HG02938 (cell line): ENCODE measurements at regions not wholly inside any gene's neighbourhood (a gene's known extent, or its start where the extent isn't known, plus 50 kb on each side); places are given as distances from the start of the nearest gene placed in this dataset.

Experiments used
- ATAC-seq: cut with Tn5 transposase; IDR thresholded peaks from one replicate; pipeline ENCODE4 v1.9.1; 2021; ENCODE audit warnings: mild to moderate bottlenecking, moderate library complexity; ENCODE audit not compliant: unreplicated experiment

DNA sequence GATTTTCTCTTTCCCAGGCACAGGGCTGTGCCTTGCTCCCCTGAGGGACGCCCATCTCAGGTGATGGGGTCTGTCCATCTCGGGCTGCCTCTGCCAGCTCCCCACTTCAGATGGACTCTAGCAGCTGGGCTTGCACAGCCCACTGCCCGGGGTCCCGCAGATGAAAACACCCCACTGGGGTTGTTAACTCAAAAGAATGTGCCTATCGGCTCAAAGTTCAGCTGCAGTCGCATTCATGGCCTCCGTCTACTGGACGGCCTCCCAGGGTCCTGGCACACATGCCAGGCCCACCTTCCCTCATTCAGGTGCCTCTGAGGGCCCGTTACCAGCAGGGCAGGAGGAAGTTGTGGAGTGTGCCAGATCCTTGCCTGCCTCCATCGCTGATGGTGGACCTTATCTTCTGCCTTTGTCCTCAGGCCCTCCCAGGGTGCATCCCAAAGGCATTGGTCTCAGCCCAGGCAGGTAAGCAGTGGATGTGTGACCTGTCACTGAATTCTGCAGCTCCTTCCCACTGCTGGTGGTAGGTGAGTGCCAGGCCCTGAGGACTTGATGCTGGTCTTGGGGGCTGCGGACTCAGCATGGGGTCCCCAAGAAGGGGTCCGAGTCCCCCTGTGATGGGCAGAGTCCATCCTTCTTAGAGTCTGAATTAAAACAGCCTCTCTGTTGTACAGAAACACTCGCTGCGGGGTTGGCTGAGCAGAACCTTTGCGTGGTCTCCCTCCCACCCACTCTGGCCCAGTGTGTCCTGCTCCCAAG, 324.6 kb upstream of the DIO3 start:
- ATAC-seq: no peak

DNA sequence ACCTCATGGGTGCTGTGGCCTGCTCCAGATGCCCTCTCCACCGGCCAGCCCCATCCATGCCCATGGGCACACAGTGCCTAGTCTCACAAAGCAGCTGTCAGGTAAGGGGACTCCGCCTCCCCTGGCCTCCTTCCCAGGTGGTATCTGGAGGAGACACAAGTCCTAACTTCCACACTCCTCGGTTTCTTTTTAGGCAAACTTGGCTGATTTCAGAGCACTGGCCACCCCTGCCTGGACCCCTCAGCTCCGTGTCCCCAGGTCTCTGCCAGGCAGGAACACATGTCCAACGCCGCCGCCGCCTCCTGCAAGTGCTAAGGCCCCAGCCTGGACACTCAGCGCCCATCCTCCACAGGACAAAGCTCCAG, 324.1 kb upstream of the DIO3 start:
- no peak for ATAC-seq

DNA sequence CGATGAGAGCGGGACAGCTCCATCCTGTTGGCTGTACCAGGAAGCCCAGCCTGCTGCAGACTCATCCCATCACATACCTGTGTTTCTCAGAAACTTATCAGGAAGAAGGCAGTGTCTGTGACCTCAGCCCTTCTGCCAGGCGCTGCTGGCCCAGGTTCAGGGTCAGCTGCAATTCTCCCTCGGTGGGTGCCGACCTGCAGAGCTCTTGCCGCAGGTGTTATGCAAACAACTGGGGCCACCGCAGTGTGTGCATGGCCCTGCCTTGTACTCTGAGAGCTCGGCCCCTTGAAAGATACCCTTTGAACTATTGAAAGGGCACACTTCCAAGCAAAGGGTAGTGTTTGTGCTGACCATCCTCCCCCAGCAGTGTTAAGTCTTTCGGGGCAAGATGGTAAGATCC, 322.2 kb upstream of the DIO3 start:
- no peak for ATAC-seq

DNA sequence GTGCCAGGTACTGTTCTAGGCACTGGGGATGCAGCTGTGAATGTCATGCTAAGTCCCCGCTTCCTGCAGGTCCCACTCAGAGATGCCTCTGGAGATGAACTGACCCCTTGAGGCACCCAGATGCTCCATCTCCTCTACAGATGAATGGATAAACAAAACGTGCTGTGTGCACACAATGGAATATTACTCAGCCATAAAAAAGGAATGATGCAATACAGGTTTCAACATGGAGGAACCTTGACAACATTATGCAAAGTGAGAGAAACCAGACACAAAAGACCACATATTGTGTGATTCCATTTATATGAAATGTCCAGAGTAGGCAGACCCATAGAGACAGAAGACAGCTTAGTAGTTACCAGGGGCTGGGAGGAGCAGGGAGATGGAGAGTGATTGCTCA, 320.1 kb upstream of the DIO3 start:
- ATAC-seq: no peak

DNA sequence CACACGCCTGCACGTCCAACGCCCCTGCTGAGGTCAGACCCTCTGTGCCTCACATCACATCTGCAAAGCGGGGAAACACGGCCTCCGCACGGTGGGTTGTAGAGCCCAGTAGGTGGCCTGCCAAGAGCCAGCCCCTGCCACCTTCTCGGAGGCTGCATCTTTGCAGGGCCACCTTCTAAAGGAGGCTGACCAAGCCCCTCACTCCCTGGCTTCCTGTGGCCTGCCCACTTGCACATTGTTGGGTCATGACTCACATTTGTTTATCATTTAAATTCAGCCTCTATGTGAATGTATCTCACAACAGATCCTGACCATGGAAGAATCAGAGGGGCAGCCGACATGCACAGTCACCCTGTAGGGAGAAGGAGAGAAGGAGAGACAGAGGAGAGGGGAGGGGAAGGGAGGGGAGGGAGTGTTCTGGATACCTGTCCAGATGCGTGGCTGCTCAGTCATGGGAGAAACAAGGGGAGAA, 319.5 kb upstream of the DIO3 start:
- ATAC-seq: no peak

DNA sequence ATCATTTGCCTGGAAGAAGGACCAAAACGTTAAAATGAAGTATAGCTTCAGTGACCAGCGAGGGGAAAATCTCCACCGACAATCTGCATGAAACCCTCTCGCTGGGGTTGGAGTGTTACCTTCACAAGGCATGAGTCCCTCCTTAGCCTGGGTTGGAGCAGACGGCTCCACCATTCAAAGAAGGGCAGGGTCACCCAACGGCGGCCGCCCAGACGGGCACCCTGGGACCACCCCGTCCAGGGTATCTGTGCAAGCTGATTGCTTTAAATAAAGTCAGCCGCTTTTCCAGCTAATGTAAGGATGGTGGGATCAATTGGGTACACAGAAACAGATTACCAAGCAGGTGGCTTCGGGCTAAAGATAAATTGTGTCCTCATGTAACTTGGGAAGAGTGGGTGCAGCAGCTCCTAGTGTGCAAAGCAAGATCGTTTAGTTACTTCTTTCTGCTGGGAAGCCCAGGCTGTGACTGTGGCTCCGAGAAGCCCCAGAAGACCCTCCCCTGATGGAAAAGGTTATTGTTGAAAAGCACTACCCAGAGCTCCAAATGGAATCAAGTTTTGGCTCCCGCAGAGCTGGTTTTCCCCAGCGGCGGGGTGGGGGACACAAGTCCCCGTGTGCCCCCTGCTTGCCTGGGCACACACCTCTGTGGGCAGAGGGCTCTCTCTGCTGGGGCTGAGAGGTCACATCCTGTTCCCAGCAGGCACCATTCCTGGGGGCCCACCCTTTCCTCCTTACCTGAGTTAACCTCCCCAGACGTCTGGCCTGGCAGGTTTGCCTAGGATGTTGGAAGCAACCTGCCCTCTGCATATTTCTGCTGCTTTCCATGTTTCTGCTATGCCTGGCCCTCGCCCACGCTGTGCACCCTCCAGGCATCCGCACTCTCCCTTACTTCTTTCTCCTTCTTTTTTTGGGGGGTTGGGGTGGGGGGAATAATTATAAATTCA, 318.6 kb upstream of the DIO3 start:
- ATAC-seq: no peak

DNA sequence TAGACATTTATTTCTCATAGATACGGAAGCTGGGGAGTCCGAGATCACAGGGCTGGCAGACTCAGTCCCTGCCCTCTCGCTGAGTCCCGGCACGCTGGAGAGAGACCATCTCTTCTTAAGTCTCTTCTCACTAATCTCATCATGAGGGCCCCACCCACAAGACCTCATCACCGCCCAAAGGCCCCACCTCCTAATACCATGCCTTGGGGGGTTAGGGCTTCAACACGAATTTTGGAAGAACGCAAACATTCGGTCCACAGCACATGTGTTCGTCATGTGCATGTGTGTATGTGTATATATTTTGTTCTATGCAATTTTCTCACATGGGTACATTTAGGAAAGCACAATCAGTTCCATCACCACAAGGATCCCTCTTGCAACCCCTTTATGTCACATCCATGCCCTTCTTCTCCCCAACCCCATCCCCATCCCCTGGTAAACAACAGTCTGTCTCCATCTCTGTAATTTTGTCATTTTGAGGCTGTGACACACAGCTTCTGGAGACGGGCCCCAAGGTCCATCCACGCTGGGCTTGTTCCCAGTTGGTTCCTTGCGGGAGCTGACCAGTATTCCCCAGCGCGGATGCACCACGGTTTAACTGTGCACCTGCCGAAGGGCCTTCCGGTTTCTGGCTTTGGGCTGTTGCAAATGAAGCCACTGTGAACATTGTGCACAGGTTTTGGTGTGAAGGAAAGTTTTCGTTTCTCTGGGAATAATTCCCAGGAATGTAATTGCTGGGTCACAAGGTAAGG, 317.5 kb upstream of the DIO3 start:
- ATAC-seq: no peak

DNA sequence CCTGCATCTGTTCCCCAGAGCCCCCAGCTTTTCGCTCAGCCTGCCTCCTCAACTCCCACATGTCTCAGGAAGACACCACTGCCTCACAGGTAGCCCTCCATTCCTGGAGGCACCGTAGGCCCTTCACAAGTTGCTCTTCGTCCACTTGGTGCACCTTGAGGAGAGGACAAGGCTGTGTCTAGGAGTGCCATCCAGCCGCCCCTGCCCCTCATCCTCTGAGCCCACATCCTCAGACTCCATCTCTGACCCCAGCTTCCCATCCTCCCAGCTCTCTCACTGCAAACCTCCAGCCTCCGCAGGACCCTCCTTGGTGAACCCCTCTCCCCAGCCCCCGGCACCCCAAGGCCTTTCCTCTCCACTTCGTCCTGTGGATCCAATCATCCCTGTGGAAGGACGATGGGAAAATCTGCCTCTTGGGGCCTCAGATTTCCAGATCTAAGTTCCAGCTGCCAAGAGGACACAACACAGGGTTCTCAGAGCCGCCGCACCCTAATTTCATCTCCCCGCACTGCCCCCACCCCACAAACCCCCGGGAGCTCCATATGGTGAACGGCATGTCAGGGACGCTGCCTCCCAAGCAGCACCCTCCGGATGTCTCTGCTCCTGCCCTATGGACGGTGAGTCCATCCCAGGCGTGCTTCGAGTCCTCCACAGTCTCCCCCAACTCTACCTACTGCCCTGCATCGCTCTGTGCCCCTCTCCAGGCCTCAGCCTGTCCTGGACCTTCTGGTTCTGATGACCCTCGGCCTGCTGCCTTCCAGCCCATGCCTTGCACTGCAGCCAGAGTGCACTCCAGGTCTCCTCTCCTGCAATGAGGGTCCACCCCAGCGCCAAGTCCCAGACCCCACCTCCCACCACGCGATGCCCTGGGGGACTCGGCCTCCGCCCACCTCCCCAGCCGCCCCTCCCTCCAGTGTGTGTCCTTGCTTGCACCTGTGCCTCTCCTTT, 314.1 kb upstream of the DIO3 start:
- ATAC-seq: no peak

DNA sequence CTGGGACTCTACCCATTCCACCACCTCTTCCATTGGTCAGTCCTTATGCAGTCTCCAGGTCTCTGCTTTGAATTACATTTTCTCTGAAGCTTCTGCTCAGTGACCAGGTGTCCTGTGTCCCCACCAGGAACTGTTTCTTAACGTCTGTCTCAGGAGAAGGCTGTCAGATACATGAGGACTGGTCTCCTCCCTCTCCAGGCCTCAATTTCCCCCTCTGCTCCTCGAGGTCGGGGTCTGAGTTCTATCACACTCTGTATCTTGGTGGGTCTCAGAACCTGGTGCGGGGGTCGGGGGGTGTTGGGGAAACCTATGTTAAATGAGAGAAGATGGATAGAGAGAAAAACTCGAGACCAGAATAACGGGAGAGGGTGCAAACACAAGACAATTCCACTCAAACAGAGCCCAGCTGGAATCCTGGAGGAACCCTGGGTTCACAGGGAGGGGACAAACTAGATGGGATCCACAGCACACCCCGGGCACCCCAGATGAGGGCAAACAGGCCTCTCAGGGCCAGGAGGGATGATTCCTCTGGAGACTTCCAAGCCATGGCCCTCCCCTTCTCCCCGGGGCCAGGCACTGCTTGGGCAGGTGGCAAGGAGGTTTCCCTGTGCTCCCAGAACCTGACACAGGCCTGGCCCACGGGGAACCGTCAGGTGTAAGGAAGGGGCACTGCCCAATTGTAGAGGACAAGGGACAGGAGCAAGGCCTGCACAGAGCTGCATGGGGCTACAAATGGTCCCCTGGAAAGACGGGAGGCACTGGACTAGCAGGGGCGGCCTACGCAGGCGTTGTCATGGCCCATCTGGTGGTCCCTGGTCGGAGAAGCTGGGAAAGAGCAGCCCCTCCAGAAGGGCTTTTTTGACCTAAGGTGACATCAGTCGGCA, 313.2 kb upstream of the DIO3 start:
- ATAC-seq: no peak

DNA sequence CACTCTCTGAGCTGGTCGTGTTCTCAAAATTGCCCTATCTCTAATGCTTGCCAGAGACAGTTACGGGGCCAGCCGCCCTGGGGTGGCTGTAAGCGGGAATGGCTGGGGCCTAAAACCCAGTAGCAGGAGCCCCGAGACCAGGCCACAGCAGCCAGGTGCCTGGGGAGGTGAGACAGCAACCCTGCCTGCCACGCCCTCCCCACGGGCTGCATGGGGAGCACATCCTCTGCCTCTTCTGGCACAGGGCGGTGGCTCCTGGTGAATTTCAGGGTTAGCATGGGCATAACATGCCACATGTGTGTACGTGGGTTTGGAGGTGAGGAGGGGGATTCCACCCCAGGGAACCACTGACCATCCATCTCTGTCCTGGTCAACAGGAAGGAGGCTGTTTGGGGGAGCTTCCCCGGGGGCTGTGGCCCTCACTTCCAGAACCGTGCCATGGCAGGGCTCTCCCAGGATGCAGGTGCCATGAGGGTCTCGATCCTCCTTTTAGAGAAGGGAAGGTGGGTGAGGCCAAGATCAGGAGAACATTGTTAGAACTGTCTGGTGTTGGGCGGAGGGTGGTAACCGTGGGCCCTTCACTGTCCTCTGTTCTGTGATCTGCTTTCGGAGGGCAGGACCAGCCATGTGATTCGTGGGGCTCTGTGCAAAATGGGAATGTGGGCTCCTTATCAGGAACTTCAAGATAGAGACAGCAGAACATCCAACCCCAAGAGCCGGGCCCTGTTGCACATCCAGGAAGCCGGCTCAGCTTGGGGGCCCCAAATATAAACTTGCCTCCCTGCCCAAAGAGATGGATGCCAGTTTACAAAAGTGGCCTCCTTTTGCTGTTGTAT, 312.2 kb upstream of the DIO3 start:
- ATAC-seq: no peak

DNA sequence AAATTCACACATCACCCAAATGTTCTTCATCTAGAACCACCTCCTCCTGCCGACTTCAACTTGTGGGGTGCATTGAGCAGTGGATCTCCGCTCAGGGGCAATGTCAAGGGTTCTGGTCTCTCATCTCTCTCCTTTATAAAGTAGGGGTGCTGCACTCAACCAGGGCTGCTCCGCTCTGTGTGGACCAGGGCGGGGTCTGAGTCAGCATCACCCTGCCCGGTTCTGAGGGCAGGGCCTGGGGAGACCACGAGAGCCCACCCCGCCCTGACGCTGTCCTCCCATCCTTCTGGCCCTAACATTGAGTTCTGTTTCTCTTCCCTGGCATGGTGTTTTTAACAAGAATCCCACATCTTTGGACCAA, 311.6 kb upstream of the DIO3 start:
- ATAC-seq: no peak

DNA sequence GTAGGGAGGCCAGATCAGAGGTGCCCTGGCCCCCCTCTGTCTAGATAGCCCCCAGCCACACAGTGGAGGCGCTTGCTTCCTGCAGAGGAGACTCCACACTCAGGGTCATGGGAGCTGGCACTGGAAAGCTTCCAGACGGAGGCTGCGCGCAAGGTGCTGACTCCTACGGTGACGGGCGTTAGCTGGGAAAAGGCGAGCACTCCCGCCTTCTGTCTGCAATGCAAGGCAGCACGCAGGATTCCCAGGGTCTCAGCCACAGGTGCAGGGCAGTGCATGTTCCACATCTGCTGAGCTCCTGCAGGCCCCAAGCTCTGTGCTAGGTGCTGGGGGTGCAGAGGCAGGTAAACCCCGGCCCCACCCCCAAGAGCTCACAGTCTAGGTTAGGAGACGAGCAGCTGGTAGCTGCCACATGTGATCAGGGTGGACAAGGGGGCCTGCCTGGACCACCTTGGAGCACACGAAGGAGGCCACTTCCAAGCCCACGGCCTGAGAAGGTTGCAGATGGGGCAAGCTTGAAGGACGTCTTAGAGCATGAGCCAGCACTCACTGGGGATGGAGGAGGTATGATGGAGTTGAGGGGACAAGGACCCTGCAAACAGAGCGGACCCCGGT, 310.9 kb upstream of the DIO3 start:
- ATAC-seq: no peak

DNA sequence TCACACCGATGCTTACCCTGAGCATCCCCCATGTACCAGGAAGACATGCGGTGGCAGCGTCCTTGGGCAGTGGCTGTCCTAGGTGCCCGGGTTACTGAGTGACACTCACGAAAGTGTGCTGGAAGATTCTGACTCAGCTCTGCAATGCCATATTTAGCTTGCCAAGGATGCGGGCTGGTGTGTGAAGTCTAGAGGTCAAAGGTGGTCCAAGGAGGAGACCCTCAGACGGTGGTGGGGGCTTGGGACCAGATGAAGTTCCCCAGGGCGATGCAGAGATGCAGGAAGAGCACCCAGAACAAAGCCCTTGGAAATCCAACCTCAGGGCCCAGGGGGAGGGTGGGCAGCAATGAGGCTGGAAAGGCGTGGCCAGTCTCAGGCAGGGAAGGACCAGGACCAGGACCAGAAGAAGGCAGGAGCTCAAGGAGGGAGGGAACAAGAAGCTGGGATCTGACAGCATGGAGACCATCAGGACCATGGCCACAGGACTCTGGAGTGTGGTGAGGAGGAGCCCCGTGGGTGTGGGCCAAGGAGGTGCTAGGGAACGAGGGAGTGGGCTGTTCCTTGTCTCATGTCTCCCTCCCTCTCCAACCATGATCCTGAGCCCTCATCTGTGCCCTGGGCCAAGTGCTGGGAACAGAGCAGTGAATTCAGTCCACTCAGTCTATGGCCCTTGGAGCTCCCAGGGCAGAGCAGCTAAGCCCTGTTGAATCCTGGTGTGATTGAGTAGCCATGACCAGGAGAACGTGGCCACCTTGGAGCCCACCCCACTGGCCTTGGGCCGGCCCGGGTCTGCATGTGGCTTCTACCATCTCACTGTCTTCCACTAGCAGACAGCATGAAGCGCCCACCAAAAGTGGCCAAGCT, 310.1 kb upstream of the DIO3 start:
- ATAC-seq: no peak

DNA sequence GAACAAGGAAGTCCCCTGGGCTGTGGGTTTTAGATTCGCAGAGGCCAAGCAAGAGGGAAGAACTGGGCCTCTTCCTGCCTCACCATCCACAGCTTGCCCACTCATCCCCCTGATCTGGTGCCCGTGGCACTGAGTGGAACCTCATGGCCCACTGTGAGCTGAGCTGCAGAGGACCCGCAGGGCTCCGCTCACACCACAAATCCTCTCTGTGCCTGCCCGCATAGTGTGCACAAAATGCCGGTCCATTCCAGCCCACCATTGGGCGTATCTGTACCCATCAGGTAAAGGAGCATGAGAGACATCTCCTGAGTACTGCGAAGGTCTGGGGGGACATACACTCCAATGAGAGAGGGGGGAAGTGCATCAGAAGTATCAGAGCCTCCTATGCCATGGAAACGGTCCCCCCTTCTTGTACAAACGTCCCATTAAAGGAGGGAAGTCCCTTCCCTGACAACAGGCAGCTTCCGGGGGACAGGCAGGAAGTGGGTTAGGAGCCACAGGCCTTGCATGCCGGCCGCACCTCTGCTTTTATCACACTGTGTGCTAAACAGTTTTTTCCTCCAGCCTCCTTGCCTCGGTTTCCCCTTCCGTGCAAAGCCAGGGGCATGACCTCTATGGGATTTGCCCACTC, 309.4 kb upstream of the DIO3 start:
- no peak for ATAC-seq

DNA sequence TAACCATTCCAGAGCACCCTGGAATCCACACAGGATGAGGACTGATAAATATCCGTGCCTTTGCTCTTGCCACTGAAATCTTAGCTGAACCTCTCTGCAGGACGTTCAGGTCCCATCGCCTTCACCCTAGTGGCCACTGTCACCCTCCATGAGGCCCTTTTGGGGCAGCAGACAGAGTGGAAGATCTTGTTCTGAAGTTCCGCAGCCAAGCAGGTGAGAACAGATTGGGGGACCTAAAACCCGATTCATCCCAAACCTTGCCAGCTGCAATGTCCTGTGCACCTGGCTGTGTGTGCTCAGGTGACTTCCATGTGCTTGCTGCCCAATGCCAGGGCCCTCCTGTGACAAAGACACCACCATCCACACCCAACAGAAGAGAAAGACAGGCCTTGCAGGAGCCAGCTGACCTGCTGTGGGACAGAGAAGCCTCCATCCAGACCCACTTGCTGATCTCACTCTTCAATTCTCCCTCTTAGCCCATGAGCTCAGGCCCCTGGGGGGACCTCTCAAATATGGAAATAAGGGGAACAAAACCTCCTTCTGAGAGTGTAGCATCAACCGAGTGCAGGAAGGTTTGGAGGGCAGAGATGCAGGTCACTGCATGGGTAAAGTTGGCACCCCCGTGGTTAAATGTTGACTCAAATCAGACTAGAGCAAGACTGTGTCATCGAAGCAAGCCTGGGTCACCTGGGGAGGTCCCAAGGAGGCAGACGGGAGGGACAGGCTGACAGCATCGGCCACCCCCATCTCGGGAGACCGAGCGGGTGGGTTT, 308.7 kb upstream of the DIO3 start:
- ATAC-seq: no peak

DNA sequence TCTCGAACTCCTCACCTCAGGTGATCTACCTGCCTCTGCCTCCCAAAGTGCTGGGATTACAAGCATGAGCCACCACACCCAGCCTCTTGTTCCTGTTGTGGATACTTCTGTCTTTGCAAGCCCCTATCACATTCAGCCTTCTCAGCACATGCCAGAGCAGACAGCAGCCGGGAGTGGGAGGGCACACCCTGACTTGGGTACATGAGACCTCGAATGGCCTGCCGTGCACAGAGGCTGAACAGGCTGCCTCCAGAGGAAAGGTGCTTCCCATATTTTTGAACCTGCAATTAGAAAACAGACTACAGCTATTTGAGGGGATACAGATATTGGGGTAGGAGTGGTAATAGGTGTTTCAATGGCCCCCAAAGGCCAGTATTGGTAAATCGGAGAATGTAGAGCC, 307.3 kb upstream of the DIO3 start:
- ATAC-seq: no peak
